Upper lobe of right lung (tissue), 1 donor: ENCODE measurements at regions not wholly inside any gene's neighbourhood (a gene's known extent, or its start where the extent isn't known, plus 50 kb on each side); places are given as distances from the start of the nearest gene placed in this dataset.

ENCODE experiments used
- ATAC-seq: fragments of 200-7000 bp; cut with Tn5 transposase; one replicate; pipeline ENCODE4 v1.9.1; 2020; ENCODE audit warnings: mild to moderate bottlenecking, moderate library complexity
- DNase-seq: peaks from one replicate; pipeline ENCODE4 v3.0.0-alpha.2; 2020
- H3K27ac ChIP-seq: fragments of 200-600 bp; one replicate; pipeline ENCODE4 v1.8.0; 2022
- H3K27me3 ChIP-seq: fragments of 200-600 bp; one replicate; pipeline ENCODE4 v1.8.0; 2022; ENCODE audit warnings: mild to moderate bottlenecking
- H3K36me3 ChIP-seq: fragments of 200-600 bp; one replicate; pipeline ENCODE4 v1.8.0; 2022
- H3K4me1 ChIP-seq: fragments of 200-600 bp; one replicate; pipeline ENCODE4 v1.8.0; 2022
- H3K4me3 ChIP-seq: fragments of 200-600 bp; one replicate; pipeline ENCODE4 v1.8.0; 2022; ENCODE audit warnings: mild to moderate bottlenecking
- H3K9me3 ChIP-seq: fragments of 200-600 bp; one replicate; pipeline ENCODE4 v1.8.0; 2022
- CTCF ChIP-seq: fragments of 200-600 bp; IDR thresholded peaks from one replicate; pipeline ENCODE4 v1.8.0; 2022; ENCODE audit warnings: antibody characterized with exemption
- intact Hi-C: fragments of 100-400 bp; cut with DNase I; formaldehyde crosslinking; loops from one replicate; pipeline ENCODE4 v1.11.0; 2022
- donor health status: DM: no; HTN: yes; CAD: no; lungs with severe emphysema.

- no peak for TF ChIP-seq CTCF
- no peaks in the 10 kb centered on the region for H3K4me1 ChIP-seq
- H3K27ac ChIP-seq: peak overlapping the region; percentile 43
- no peaks in the 10 kb centered on the region for H3K27me3 ChIP-seq
- H3K36me3 ChIP-seq: no peaks in the 10 kb centered on the region
- no peaks in the 10 kb centered on the region for H3K9me3 ChIP-seq
- intact Hi-C loops: no loop called here
- DNase-seq (no peak), ATAC-seq (peak; percentile 88)
- peak overlapping the region; percentile 32 for H3K4me3 ChIP-seq
These were observed 183.6 kb downstream of the GIPC2 start for GRCh38 chr1:78229344-78229743.

GRCh38 chr1:78231477-78231876 is 185.7 kb downstream of the GIPC2 start:
- no peak for TF ChIP-seq CTCF
- Histone ChIP-seq H3K4me1 (no peaks in the 10 kb centered on the region), H3K27me3 (no peaks in the 10 kb centered on the region), H3K27ac (no peak overlapping the region), H3K9me3 (no peaks in the 10 kb centered on the region), H3K36me3 (no peaks in the 10 kb centered on the region), H3K4me3 (peak overlapping the region; percentile 32)
- intact Hi-C loops: no loop called here
- ATAC-seq (no peak), DNase-seq (no peak)

DNA sequence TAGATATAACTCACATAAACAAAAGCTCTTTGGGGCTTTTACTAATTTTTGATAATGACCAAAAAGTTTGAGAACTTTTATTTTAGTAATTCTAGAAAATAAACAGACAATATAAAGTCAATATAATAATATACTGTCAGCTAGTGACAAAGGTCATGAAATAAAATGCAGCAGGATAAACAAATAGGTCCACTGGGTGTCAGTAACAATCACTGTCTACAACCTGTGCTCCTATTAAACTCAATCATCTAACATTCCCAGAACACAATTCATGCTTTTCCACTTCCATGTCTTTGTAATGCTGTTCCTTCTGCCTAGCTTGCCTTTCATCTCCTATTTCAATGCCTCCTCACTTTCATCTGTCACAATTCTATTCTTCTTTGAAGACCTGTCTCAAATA is 186.1 kb downstream of the GIPC2 start:
- H3K27me3 ChIP-seq: no peaks in the 10 kb centered on the region
- H3K27ac ChIP-seq: no peak overlapping the region
- H3K9me3 ChIP-seq: no peaks in the 10 kb centered on the region
- no peaks in the 10 kb centered on the region for H3K36me3 ChIP-seq
- ATAC-seq (no peak), DNase-seq (no peak)
- no peaks in the 10 kb centered on the region for H3K4me1 ChIP-seq
- no peak overlapping the region for H3K4me3 ChIP-seq
- intact Hi-C loops: no loop called here
- TF ChIP-seq CTCF: no peak

DNA sequence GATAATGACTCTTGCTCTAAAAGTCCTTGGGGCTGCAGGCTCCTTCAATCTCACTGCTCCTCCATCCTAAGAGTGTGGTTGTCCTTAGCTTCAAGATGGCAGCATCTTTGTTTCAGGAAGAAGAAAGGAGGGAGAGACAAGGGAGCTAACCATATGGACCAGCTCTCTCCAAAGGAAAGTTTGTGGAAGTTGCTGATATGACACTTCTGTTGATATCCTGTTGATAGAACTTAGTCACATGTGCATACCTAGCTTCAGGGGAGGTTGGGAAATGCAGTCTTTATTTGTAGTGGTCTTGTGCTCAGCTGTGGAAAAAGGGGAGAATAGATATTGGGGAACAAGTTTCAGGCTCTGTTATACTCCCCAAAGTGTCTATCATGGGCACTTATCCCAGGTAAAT is 186.9 kb downstream of the GIPC2 start:
- Histone ChIP-seq H3K9me3 (no peaks in the 10 kb centered on the region), H3K4me3 (no peak overlapping the region), H3K27ac (no peak overlapping the region), H3K27me3 (no peaks in the 10 kb centered on the region), H3K4me1 (no peaks in the 10 kb centered on the region), H3K36me3 (no peaks in the 10 kb centered on the region)
- intact Hi-C loops: no loop called here
- TF ChIP-seq CTCF: no peak
- no peak for DNase-seq
- no peak for ATAC-seq

GRCh38 chr1:78234496-78234895 is 188.7 kb downstream of the GIPC2 start:
- ATAC-seq (no peak), DNase-seq (no peak)
- no peaks in the 10 kb centered on the region for H3K36me3 ChIP-seq
- intact Hi-C loops: no loop called here
- no peaks in the 10 kb centered on the region for H3K4me1 ChIP-seq
- H3K9me3 ChIP-seq: no peaks in the 10 kb centered on the region
- no peak overlapping the region for H3K27ac ChIP-seq
- H3K27me3 ChIP-seq: no peaks in the 10 kb centered on the region
- no peak for TF ChIP-seq CTCF
- no peak overlapping the region for H3K4me3 ChIP-seq

DNA sequence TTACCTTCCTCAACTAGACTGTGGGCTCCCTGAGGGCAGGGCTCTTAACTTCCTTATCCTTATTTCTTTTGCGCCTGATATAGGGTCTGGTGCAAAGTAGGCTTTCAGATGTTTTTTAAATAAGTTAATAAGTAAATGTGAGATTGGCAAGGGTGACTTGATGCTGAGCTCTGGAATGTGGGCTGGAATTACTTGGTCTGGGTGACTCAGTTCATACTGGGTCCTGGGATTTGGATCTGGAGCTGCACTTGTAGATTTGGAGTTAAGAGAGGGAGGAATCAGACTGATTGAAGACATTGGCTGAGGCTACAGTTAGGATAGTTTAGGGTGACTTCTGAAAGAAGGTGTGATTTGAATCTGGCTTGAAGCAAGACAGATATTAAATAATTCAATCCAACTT is 190.9 kb downstream of the GIPC2 start:
- Histone ChIP-seq H3K36me3 (no peaks in the 10 kb centered on the region), H3K4me1 (no peaks in the 10 kb centered on the region), H3K27me3 (no peaks in the 10 kb centered on the region), H3K4me3 (no peak overlapping the region), H3K27ac (peak overlapping the region; percentile 44), H3K9me3 (no peaks in the 10 kb centered on the region)
- ATAC-seq (no peak), DNase-seq (no peak)
- TF ChIP-seq CTCF: no peak
- intact Hi-C loops: no loop called here
